GM11168 (cell line): ENCODE measurements at regions not wholly inside any gene's neighbourhood (a gene's known extent, or its start where the extent isn't known, plus 50 kb on each side); places are given as distances from the start of the nearest gene placed in this dataset.
"Not testable (repeated sequence)": the region's sequence is repeated elsewhere in the genome, so short reads cannot be mapped to it uniquely, and the experiment has no call there.

Experiments used
- in situ Hi-C: fragments of 300-500 bp; cut with MboI; formaldehyde crosslinking; loops from one replicate; pipeline ENCODE4 v1.12.0; 2022; ENCODE audit warnings: low sequenced_read_pairs; ENCODE audit not compliant: unreplicated experiment

DNA sequence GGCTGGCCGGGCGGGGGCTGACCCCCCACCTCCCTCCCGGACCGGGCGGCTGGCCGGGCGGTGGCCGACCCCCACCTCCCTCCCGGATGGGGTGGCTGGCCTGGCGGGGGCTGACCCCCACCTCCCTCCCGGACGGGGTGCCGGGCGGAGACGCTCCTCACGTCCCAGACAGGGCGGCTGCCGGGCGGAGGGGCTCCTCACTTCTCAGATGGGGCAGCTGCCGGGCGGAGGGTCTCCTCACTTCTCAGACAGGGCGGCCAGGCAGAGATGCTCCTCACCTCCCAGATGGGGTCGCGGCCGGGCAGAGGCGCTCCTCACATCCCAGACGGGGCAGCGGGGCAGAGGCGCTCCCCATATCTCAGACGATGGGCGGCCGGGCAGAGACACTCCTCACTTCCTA, 965.8 kb upstream of the DEFB115 start:
- in situ Hi-C loops = not testable (repeated sequence)

DNA sequence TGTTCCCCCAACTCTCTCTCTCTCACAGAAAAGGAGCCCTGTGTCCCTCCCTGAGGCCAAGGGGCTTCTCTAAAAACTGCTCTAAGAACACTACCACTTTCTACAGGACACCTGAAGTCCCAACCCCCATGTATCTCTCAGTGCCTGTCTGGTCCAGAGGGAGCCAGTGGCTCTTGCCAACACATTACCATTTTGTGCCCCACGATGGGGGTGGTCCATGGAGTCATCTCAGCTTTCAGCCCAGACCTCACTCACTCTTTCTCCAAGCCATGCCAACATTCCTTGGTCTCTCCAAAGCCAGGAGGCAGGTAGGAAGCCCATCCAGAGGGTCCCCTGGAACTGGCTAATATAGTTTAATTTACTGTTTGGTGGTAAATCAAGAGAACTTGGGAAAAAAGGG, 962.1 kb upstream of the DEFB115 start:
- in situ Hi-C loops = not testable (repeated sequence)

DNA sequence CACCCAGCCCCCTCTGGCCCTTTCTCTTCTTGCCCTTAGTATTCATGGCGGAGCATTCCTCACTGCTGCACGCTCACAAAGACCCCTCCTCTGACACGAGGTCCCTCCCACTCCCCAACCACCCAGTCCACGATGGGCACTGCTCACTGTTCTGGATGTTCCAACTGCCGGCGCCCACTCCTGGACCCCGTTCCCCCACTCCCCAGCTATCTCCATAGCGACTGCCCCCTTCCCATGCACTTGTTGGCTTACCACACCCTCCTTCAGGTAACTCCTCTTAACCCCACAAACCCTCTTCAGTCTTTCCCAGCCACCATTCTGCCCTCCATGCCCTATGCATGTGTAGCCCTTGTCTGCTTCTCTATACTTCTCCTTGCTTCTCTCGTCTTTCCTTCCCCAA, 961.5 kb upstream of the DEFB115 start:
- in situ Hi-C loops = not testable (repeated sequence)

DNA sequence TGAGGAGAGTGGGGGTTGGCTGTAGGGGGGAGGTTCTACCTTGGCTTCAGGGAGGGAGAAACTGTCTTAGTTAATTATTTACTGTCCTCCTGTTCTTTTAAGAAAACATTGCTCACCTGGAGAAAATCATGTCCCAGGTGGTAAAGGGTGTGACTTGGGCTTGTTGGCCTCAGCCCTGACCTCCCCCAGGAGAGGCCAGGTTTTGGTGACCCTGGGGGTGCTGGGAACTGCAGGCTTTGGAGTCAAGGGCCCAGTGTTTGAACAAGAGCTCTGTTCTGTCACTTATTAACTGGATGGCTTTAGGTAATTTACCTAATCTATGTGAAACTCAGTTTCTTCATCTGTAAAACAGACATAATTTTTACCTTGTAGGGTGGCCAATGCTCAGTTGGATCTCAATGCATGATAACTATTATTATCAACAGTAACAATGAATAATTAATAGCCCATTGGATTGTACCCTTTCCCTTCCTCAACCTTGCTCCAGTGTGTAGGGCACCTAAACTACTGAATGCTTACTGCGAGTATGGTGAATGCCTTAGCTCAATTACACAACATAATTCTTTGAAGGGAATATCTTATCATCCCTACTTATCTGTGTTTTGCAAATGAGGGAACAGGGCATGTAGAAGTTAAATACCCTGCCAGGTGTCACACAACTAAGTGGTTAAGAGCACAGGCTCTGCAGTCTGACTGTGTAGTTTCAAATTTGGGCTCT, 959.4 kb upstream of the DEFB115 start:
- in situ Hi-C loops = not testable (repeated sequence)

DNA sequence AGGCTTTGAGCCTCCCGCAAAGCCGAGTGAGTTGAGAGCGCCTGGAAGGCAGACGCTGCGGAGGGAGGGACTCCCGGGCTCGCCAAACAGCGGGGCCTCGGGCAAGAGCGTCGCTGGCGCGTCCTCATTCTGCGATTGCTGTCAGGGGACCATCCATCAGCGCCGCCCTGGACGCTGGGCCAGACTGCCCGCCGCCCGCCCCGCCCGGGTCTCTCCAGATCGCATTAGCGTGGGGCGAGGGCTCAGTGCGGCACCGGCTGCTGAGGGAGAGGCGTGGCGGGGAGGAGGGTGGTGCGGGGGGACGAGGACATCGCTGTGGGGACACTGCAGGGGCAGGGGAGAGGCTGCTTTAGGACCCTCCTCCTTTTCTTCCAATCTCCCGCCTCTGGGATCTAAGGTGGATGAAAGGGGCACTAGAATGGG, 957.2 kb upstream of the DEFB115 start:
- in situ Hi-C loops = not testable (repeated sequence)

DNA sequence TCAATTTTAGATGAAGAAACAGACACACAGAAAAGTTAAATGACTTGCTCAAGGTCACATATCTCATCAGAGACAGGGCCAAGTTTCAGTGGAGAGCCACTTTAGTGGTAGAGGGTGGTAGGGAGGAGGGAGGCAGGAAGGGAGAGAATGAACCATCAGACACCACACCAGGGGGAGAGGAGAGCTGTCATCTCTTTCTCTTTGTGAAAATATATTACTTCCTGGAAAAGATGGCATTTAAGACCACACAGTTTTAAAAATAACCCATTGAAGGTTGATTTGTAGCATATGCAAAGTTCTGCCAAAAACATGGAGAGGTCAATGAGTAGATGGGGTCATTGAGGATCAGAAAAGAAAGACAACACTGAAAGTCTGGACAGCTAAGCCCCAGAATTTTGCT, 954.7 kb upstream of the DEFB115 start:
- in situ Hi-C loops = not testable (repeated sequence)

DNA sequence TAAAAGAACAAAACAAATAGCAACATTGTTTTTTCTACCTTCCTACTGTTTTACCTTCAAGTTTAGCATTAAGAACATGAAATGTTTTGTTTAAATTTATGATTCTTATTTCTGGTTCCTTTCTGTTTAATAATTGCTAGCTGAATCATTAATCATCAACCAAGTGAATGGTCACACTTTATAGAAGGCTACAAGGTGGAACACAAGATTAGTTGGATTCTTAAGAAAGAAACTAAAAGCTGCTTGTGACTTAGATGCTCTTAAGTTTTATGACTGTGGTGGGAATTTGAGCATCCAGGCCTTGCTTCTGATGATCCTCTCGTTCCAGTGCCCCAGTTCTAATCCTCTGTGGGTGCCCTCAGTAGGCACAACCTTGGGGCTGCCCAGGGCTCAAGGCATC, 947.5 kb upstream of the DEFB115 start:
- in situ Hi-C loops = loop anchor here (10.0 kb wide), 1 partner anchor 735 kb away; no protein-coding TSS in a partner anchor

DNA sequence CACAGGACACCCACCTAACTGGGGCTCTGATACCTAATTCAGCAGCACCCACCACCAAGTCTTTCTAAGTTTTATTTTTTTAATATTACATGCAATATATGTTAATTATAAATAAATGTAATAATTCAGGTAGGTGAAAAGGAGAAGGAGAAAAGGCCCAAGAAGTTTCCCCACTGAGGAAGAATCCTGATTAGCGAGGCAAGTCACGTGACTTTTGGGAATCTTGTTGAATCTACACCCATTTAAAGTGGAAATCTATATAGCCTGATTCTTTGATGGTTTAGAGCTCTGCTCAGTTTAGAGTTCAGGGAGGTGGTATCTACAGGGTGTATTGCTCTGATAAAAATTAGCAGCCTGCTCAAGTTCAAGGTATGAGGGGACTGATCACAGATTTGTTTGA, 947.1 kb upstream of the DEFB115 start:
- in situ Hi-C loops = loop anchor here (10.0 kb wide), 1 partner anchor 736 kb away; no protein-coding TSS in a partner anchor

DNA sequence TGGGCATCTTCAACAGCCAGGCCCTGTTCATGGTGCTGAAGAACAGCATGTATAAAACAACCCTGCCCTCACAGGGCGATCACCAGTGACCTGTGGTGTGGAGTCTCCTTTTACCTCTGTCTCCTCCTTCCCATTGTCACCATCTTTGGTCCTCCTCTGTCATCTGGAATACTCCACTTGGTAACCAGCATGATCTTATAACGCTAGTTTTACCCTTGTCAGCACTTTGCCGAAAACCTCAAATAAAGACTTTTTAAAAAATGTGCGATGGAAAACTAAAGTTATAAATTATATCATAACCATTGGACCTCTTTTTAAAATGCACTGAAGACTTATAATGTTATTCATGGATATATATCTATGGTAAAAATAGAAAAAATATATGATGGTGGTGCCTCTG, 945.2 kb upstream of the DEFB115 start:
- in situ Hi-C loops = loop anchor here (10.0 kb wide), 1 partner anchor 737 kb away; no protein-coding TSS in a partner anchor

DNA sequence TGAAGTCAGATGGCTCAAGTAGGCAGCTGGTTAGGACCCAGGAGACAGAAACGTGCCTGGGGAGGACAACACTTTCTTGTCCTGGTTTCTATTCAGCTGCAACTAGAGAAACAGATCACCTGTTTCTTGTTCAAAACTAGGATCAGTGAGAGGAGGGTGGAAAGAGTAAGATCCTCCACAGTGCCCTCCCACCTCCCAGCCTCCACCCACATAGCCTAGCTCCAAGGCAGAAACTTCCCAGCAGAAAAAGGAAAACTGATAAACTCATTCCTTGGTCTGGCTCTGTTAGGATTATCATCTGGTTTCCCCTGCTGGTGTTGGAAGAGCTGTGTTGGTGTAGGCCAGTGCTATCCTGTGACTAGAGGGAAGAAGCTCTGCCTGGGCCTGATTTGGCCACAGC, 943.8 kb upstream of the DEFB115 start:
- in situ Hi-C loops = loop anchor here (10.0 kb wide), 1 partner anchor 739 kb away; no protein-coding TSS in a partner anchor

DNA sequence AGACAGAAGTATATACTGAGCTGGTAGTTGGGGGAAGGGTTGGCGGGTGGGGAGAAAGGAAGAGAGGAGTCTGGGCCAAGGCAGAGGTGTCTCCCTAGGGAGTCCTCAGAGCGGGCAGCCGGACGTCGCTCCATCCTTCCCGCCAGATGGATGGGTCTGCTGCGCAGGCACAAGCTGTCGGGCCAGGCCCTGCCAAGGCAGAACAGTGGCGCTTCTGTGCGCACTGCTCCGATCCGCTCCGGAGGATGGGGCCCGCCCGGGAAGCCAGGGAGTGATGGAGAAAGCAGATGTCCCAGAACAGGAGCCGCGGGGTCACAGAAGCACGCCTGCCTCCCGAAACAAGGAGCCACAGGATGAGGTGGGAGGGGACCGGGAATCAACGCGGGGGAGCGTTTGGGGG, 941.4 kb upstream of the DEFB115 start:
- in situ Hi-C loops = loop anchor here (10.0 kb wide), 1 partner anchor 741 kb away; no protein-coding TSS in a partner anchor

DNA sequence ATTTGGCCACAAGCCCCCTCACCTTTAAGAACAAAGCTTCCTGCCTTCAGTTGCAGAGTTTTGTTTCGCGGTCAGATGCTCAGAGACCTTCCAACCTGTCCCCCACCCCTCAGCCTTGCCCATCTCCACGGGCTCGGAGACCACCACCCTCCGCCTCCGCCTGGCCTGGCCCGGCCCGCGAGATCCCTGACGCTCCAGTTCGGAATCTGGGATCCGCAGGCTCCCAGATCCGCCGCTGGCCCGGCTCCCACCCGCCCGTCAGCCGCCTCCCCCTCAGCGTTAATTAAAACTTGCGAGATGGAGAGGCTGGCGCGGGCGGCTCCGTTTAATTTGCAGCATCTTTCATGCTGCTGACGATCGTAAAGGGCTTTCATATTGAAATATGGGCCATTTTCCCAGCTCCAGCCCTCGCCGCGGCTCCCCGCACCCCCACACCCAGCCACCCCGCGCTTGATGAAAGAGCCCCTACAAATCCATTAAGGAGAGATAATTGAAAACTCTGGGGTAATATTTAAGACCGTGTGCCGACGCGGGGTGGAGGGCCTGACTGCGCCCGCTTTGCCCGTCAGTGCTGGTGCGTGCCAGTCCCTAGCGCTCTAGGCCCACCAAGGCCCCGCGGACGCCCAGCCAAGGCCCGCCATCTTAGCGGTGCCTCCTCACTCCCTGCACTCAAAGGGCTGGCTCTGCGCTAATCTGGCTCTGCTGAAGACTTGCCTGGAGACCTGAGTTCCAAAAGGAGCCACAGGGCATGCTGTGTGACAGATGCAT, 940.7 kb upstream of the DEFB115 start:
- in situ Hi-C loops = loop anchor here (10.0 kb wide), 1 partner anchor 742 kb away; no protein-coding TSS in a partner anchor

DNA sequence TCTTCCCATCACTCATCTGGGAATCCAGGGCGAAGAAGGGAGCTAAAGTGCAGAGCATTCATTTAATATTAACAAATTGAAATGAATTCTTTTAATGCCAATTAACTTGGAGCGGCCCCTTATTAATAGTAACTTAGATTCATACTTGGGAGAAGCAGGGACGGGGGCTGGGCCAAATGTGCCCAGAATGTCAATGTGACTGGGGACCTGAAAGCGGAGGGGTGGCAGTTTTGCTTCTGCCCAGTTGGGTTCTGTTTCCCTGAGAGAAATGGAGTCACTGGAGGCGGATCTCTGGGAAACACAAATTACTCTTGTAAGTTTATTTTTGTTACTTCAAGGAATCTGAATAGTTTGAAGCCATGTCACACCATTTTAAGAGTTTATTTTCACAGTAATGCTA, 923.7 kb upstream of the DEFB115 start:
- in situ Hi-C loops = not testable (repeated sequence)

DNA sequence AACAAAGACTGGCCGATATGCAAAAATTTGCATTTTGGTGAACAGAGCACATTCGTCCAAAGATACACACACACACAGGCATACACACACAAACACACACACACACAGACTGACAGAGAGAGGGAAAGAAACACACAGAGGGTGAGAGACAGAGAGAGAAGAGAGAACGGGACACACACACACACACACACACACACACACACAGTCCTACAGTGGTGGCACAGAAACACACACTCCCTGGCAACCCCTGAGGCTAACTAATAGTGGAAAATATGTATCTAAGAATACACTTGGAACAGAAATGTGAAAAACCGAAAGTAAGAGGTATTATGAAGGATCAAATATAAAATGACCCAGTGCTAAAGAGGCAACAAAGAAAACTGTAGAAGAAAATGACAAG, 919.9 kb upstream of the DEFB115 start:
- in situ Hi-C loops = not testable (repeated sequence)

DNA sequence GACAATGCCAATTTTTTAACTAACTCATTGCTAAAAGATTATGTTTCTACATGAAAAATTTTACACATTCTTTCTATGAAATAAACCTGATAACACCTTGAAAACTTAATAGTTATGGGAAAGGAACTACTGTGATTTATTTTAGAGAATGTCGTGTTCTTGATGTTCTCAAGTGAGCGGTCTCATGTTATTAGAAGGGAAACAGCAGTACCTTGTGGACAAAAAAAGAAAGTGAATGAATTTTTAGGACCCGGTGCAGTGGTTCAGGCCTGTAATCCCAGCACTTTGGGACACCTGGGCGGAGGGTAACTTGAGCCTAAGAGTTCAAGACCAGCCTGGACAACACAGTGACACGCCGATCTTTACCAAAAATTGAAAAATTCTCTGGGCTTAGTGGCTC, 908.5 kb upstream of the DEFB115 start:
- in situ Hi-C loops = not testable (repeated sequence)

DNA sequence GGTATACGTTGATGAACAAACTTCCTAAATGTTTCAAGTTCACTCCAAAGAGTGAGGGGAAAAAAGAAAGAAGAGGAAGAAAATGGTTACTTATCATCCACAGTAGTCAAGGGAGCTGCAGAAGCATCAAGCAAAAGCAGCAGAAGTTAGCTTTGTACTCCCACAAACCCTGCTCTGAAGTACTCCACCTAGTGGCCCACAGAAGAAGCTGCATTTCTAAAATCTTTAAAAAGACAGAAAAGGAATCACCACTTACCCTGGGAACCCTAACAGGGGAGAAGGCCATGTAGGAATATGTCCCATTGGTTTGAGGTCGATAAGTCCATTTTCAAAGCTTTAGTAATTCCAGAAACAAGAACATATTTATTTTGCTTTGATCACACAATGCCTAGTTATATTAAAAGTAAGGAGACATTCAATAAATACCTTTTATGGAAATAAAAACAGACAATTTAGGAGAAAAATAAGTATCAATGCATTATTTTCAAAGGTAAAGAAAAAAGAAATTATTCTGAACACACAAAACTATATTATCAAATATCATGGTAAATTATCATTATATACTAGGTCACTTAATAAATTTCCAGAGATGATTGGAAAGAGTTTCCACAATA, 900.5 kb upstream of the DEFB115 start:
- in situ Hi-C loops = not testable (repeated sequence)

DNA sequence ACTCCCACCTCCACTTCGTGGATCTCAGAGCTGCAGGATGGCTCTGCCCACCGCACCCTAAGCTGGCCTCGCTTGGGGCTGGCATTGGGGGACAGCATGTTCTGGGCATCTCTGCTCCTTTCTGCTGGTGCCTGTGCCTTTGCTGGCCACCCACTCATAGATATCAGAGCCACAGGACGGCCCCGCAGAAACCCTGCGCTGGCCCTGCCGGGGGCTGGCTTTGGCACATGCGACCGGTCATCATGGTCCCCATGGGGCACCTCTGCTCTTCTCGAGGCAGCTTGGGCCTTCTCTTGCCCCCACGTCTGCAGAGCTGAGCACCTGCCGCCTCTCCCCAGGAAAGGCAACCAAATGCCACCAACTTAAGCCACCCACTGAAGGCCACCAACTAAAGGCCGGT, 895.7 kb upstream of the DEFB115 start:
- in situ Hi-C loops = loop anchor here (10.0 kb wide), 1 partner anchor 1747 kb away; no protein-coding TSS in a partner anchor

DNA sequence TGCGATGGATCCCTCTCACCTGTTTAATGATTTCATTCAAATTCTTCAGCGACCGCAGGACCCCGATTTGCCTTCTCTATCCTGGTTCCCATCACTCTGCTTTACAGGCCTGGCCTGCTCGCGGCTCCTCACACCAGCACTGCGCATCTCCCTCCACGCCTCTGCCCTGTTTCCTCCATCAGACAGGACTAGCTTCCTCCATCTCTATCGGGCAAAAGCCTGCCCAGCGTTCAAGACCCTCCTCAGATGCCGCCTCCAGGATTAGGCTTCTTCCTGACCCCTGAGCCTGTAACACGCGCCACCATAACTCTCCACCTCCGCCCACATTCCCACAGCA, 881.1 kb upstream of the DEFB115 start:
- in situ Hi-C loops = not testable (repeated sequence)

DNA sequence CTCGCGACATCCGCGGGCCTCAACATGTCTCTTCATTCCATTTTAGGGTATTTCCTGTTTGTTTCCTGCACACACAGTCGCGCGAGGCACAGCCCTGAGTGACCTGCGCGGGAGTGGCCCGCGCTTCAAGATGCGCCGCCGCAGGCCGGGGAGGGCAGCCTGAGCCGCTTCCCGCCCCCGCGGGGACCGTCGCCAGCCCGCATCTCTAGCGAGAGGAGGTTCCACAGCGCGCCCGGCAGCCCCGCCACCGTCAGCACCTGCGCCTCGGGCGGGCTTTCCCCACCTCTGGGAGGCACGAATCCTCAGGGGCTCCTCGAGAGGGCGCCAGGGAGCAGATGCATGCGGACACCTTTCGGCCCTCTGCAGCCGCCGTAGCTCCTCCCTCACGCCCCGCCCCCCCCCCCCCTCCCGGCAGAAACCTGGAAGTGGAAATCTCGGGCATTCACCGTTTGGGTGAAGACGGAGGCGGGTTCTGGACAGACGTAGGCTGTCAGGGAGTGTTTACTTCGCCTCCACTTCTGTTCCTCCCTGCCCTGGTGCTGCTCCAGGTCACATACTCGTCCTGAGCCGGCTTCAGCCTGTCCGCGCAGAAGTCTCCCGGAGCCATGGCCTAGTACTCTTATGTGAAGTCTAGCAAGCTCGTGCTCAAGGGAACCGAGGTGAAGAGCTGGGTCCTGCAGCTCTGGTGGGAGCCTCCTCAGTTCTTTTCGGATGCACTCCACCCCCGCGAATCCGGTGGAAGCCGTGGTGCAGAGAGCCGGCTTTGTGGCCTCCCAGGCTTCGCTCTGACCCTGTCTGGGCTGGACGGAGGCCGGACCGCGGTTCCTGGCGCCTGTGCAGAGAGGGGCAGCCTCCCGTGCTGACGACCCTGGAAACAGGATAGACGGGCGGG, 880.5 kb upstream of the DEFB115 start:
- in situ Hi-C loops = no loop called here

DNA sequence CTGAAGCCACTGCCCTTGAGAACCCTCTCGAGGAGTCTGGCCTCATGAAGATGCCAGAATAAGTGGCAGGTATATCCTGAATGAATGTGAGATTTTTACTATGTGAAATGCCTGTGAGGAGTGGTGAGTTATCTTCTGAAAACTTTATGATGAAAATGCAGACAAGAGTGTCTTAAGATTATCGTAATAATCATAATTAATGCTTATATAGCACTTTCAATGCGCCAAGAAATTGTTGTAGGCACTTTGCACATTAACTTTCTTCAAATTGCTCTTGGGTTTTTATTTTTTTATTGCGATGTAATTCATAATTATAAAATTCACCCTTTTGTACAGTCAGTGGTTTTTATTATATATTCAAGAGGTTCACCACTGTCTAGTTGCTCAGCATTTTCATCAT, 879.1 kb upstream of the DEFB115 start:
- in situ Hi-C loops = not testable (repeated sequence)
